ENCODE measurements at regions not wholly inside any gene's neighbourhood (a gene's known extent, or its start where the extent isn't known, plus 50 kb on each side); places are given as distances from the start of the nearest gene placed in this dataset.

GRCh38 chr4:3852711-3853110 is 86.5 kb downstream of the ADRA2C start:
- DNase-seq, result no peak

GRCh38 chr4:3853388-3854035 is 87.3 kb downstream of the ADRA2C start:
- no peak for DNase-seq

- no peak for DNase-seq
Observed at GRCh38 chr4:3854661-3855060, 88.5 kb downstream of the ADRA2C start.

GRCh38 chr4:3855646-3856045 is 89.5 kb downstream of the ADRA2C start:
- no peak for DNase-seq

GRCh38 chr4:3856604-3857204 is 90.5 kb downstream of the ADRA2C start:
- DNase-seq, result no peak

- DNase-seq, result no peak
Observed at GRCh38 chr4:3857269-3857926, 91.2 kb downstream of the ADRA2C start.

GRCh38 chr4:3858046-3858730 is 92.0 kb downstream of the ADRA2C start:
- DNase-seq, result no peak

GRCh38 chr4:3858765-3859388 is 92.7 kb downstream of the ADRA2C start:
- DNase-seq, result no peak

GRCh38 chr4:3859571-3859970 is 93.4 kb downstream of the ADRA2C start:
- no peak for DNase-seq

GRCh38 chr4:3860061-3860912 is 94.1 kb downstream of the ADRA2C start:
- no peak for DNase-seq

GRCh38 chr4:3860913-3861636 is 94.9 kb downstream of the ADRA2C start:
- DNase-seq, result no peak

GRCh38 chr4:3861720-3862639 is 95.8 kb downstream of the ADRA2C start:
- DNase-seq, result no peak

- DNase-seq, result peak; percentile 38
Observed at GRCh38 chr4:3862640-3863420, 96.6 kb downstream of the ADRA2C start.

- peak; percentile 12 for DNase-seq
Observed at GRCh38 chr4:3863841-3864741, 97.9 kb downstream of the ADRA2C start.

- DNase-seq, result peak; percentile 5
Observed at GRCh38 chr4:3864742-3865721, 98.8 kb downstream of the ADRA2C start.

- DNase-seq, result peak; percentile 15
Observed at GRCh38 chr4:3865986-3866812, 100.0 kb downstream of the ADRA2C start.

Measured in right hindlimb (tissue), 1 donor.